CD14-positive monocyte (primary cell): ENCODE measurements at regions not wholly inside any gene's neighbourhood (a gene's known extent, or its start where the extent isn't known, plus 50 kb on each side); places are given as distances from the start of the nearest gene placed in this dataset.

ENCODE experiments used
- DNase-seq, 3 donors: peaks; one replicate each; pipeline ENCODE4 v3.0.0-alpha.2; 2011 to 2022
- H2AFZ ChIP-seq: 2 replicates; pipeline ENCODE4 v1.6.0; 2012; ENCODE audit warnings: mild to moderate bottlenecking, low read depth, low read length, inconsistent platforms; ENCODE audit not compliant: insufficient read depth, poor library complexity, severe bottlenecking
- H3K27ac ChIP-seq, 2 donors: 1 replicate in 1 of 2; 2 replicates in 1 of 2; pipeline ENCODE4 v1.5.1; 2012 to 2013; ENCODE audit warnings: low read length in 2 of 2, control low read depth in 1 of 2, inconsistent platforms in 1 of 2, low read depth in 1 of 2, mild to moderate bottlenecking in 1 of 2
- H3K27me3 ChIP-seq, 2 donors: one replicate each; pipeline versions ENCODE4 v1.6.0 to v1.6.1; 2011 to 2013; ENCODE audit warnings: low read length in 2 of 2; ENCODE audit not compliant: control insufficient read depth in 2 of 2, insufficient read depth in 2 of 2
- H3K36me3 ChIP-seq, 2 donors: replicated peaks in 1 of 2; 1 replicate in 1 of 2; 2 replicates in 1 of 2; pipeline versions ENCODE4 v1.5.1 to v1.6.1; 2012 to 2013; ENCODE audit warnings: low read length in 2 of 2, control low read depth in 1 of 2, inconsistent platforms in 1 of 2, mild to moderate bottlenecking in 1 of 2; ENCODE audit not compliant: insufficient read depth in 2 of 2, control insufficient read depth in 1 of 2
- H3K4me1 ChIP-seq, 2 donors: 1 replicate in 1 of 2; 2 replicates in 1 of 2; pipeline versions ENCODE4 v1.5.1 to v1.6.1; 2012 to 2013; ENCODE audit warnings: low read length in 2 of 2, control low read depth in 1 of 2, inconsistent platforms in 1 of 2, mild to moderate bottlenecking in 1 of 2, moderate library complexity in 1 of 2; ENCODE audit not compliant: insufficient read depth in 2 of 2, control insufficient read depth in 1 of 2
- H3K4me2 ChIP-seq: replicated peaks from 2 replicates; pipeline ENCODE3; 2012; ENCODE audit warnings: low read length, moderate library complexity, mild to moderate bottlenecking; ENCODE audit not compliant: poor library complexity, severe bottlenecking; ENCODE audit errors: extremely low read depth
- H3K4me3 ChIP-seq, 3 experiments: fragments of 200-600 bp in 1 of 3; sonication (generic) in 1 of 3; replicated peaks in 1 of 3; 1 replicate in 2 of 3; 2 replicates in 1 of 3; pipeline ENCODE4 v1.5.1; 2011 to 2013; ENCODE audit warnings: low read length in 3 of 3, mild to moderate bottlenecking in 3 of 3, control low read depth in 2 of 3, low read depth in 2 of 3, inconsistent platforms in 1 of 3, moderate library complexity in 1 of 3
- H3K79me2 ChIP-seq: 2 replicates; pipeline ENCODE4 v1.6.0; 2012; ENCODE audit warnings: mild to moderate bottlenecking, control low read depth, inconsistent platforms, low read length, moderate library complexity; ENCODE audit not compliant: insufficient read depth
- H3K9ac ChIP-seq: 2 replicates; pipeline ENCODE4 v1.6.0; 2017; ENCODE audit warnings: low read length, mild to moderate bottlenecking; ENCODE audit not compliant: insufficient read depth, poor library complexity, severe bottlenecking
- H3K9me3 ChIP-seq, 2 donors: replicated peaks in 1 of 2; 1 replicate in 1 of 2; 2 replicates in 1 of 2; pipeline versions ENCODE4 v1.5.1 to v1.6.1; 2012 to 2013; ENCODE audit warnings: low read length in 2 of 2, control low read depth in 1 of 2; ENCODE audit not compliant: control insufficient read depth in 1 of 2, insufficient read depth in 1 of 2
- H4K20me1 ChIP-seq: 2 replicates; pipeline ENCODE4 v1.6.0; 2012; ENCODE audit warnings: mild to moderate bottlenecking, low read length, control low read depth, moderate library complexity; ENCODE audit not compliant: insufficient read depth
- H3K27ac Mint-ChIP-seq, 7 donors: one replicate each; pipeline ENCODE4 v1.8.0; 2020; ENCODE audit warnings: mild to moderate bottlenecking in 7 of 7, mixed read lengths in 7 of 7, moderate library complexity in 6 of 7, inconsistent platforms in 2 of 7
- H3K27me3 Mint-ChIP-seq, 3 donors: one replicate each; pipeline ENCODE4 v1.8.0; 2021 to 2022; ENCODE audit warnings: low read depth in 3 of 3, mild to moderate bottlenecking in 3 of 3, mixed read lengths in 3 of 3, moderate library complexity in 3 of 3, inconsistent platforms in 1 of 3
- H3K36me3 Mint-ChIP-seq, 2 donors: one replicate each; pipeline ENCODE4 v1.8.0; 2020; ENCODE audit warnings: mixed read lengths in 2 of 2, inconsistent platforms in 1 of 2, mild to moderate bottlenecking in 1 of 2
- H3K4me1 Mint-ChIP-seq: one replicate; pipeline ENCODE4 v1.8.0; 2020; ENCODE audit warnings: mild to moderate bottlenecking, mixed read lengths
- H3K4me3 Mint-ChIP-seq, 2 donors: one replicate each; pipeline ENCODE4 v1.8.0; 2020; ENCODE audit warnings: mild to moderate bottlenecking in 2 of 2, mixed read lengths in 2 of 2, moderate library complexity in 1 of 2
- H3K9me3 Mint-ChIP-seq, 7 donors: one replicate each; pipeline ENCODE4 v1.8.0; 2020 to 2022; ENCODE audit warnings: mixed read lengths in 7 of 7, mild to moderate bottlenecking in 6 of 7, moderate library complexity in 6 of 7, inconsistent platforms in 2 of 7
- WGBS: methylation state at CpG from one replicate; pipeline ENCODE4 v1.1.5; 2013; ENCODE audit warnings: missing lambda C conversion rate; ENCODE audit not compliant: insufficient coverage; 5-methylcytosine and 5-hydroxymethylcytosine counted together
- intact Hi-C, 2 donors: fragments of 100-400 bp; cut with micrococcal nuclease; formaldehyde crosslinking; loops; one replicate each; pipeline versions ENCODE4 v1.15.0 to v1.15.1; 2023
- TF ChIP-seq, protein P1 (sequence below): fragments of 200-600 bp; IDR thresholded peaks from one replicate; pipeline ENCODE4 v1.8.0; 2022; ENCODE audit warnings: antibody characterized with exemption, mild to moderate bottlenecking

GRCh38 chr3:193915613-193916012, 220.3 kb upstream of the HES1 start:
- H3K4me1 Mint-ChIP-seq, result peaks cover 23% of the 10 kb centered on the region
- H3K9me3 Mint-ChIP-seq, result peaks cover 0 to 5% (median 0%) of the 10 kb centered on the region in 7 donors
- Histone ChIP-seq H3K9ac (no peak overlapping the region), H4K20me1 (no peaks in the 10 kb centered on the region), H3K27ac (no peak overlapping the region), H3K4me3 (no peak overlapping the region), H3K27me3 (no peaks in the 10 kb centered on the region), H3K79me2 (no peaks in the 10 kb centered on the region), H3K4me1 (peaks cover 9 to 13% of the 10 kb centered on the region in 2 donors), H3K36me3 (no peaks in the 10 kb centered on the region), H2AFZ (no peak overlapping the region), H3K9me3 (no peaks in the 10 kb centered on the region), H3K4me2 (no peak overlapping the region)
- TF ChIP-seq, protein P1, sequence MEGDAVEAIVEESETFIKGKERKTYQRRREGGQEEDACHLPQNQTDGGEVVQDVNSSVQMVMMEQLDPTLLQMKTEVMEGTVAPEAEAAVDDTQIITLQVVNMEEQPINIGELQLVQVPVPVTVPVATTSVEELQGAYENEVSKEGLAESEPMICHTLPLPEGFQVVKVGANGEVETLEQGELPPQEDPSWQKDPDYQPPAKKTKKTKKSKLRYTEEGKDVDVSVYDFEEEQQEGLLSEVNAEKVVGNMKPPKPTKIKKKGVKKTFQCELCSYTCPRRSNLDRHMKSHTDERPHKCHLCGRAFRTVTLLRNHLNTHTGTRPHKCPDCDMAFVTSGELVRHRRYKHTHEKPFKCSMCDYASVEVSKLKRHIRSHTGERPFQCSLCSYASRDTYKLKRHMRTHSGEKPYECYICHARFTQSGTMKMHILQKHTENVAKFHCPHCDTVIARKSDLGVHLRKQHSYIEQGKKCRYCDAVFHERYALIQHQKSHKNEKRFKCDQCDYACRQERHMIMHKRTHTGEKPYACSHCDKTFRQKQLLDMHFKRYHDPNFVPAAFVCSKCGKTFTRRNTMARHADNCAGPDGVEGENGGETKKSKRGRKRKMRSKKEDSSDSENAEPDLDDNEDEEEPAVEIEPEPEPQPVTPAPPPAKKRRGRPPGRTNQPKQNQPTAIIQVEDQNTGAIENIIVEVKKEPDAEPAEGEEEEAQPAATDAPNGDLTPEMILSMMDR, result no peak
- peaks cover 0 to 8% (median 6%) of the 10 kb centered on the region in 3 donors for H3K27me3 Mint-ChIP-seq
- intact Hi-C loops, result no loop called here
- no peak overlapping the region for H3K27ac Mint-ChIP-seq
- no peak overlapping the region for H3K4me3 Mint-ChIP-seq
- H3K36me3 Mint-ChIP-seq, result no peaks in the 10 kb centered on the region
- DNase-seq, result no peak

DNA sequence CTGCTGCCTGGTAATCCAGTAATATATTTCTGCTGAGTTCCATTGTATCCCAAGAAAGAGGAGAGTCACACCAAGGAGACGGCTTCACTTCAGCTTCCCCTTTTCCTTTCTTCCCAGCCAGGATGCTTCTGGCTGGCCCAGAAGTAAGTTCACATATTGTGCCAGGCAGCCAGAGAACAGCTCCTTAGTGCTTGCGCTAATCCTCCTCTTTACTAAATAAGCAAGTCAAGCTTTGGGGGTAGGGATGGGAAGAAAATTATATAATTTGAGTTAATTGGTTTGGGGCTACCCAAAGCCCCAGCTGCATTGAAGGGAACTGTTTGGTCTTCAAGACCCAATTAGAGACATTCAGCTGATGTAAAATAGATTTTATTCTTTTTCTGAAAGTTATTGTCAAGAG, 218.8 kb upstream of the HES1 start:
- no peaks in the 10 kb centered on the region for H3K4me1 ChIP-seq
- no peak overlapping the region for H3K27ac ChIP-seq
- H3K27me3 Mint-ChIP-seq, result peaks cover 0 to 7% (median 6%) of the 10 kb centered on the region in 3 donors
- H3K4me2 ChIP-seq, result no peak overlapping the region
- peaks cover 0 to 5% (median 0%) of the 10 kb centered on the region in 7 donors for H3K9me3 Mint-ChIP-seq
- H4K20me1 ChIP-seq, result no peaks in the 10 kb centered on the region
- no peaks in the 10 kb centered on the region for H3K36me3 ChIP-seq
- H3K36me3 Mint-ChIP-seq, result no peaks in the 10 kb centered on the region
- no peak overlapping the region for H3K27ac Mint-ChIP-seq
- DNase-seq, result no peak
- TF ChIP-seq, protein P1, result no peak
- no CpG with 5 or more reads among the region's 2 CpGs for WGBS
- H2AFZ ChIP-seq, result no peak overlapping the region
- no peak overlapping the region for H3K9ac ChIP-seq
- H3K4me3 ChIP-seq, result no peak overlapping the region
- H3K27me3 ChIP-seq, result no peaks in the 10 kb centered on the region
- intact Hi-C loops, result no loop called here
- no peak overlapping the region for H3K4me3 Mint-ChIP-seq
- H3K4me1 Mint-ChIP-seq, result peaks cover 7% of the 10 kb centered on the region
- H3K9me3 ChIP-seq, result no peaks in the 10 kb centered on the region
- H3K79me2 ChIP-seq, result no peaks in the 10 kb centered on the region
